Activated CD4-positive, alpha-beta T cell treated with anti-CD3 and anti-CD28 coated beads, Interleukin-2, amount 10 ng/mL, durations not matched to agents 7 days and 5 days (primary cell): ENCODE measurements at regions not wholly inside any gene's neighbourhood (a gene's known extent, or its start where the extent isn't known, plus 50 kb on each side); places are given as distances from the start of the nearest gene placed in this dataset.
"Not testable (repeated sequence)": the region's sequence is repeated elsewhere in the genome, so short reads cannot be mapped to it uniquely, and the experiment has no call there.

ENCODE experiments used
- CTCF ChIA-PET: fragments of 350-600 bp; sonication (Branson Sonifier 250); formaldehyde crosslinking; loops from one replicate; lab custom pipeline; 2021; ENCODE audit warnings: antibody characterized with exemption; lab: Charles Lee
- POLR2A ChIA-PET: fragments of 350-600 bp; sonication (Branson Sonifier 250); formaldehyde crosslinking; loops from one replicate; lab custom pipeline; 2021; ENCODE audit warnings: antibody characterized with exemption; lab: Charles Lee
- DNase-seq: peaks from one replicate; pipeline ENCODE4 v3.0.0-alpha.2; 2020
- H3K27ac Mint-ChIP-seq: one replicate; pipeline ENCODE4 v1.8.0; 2021; ENCODE audit warnings: mild to moderate bottlenecking, moderate library complexity, mixed read lengths
- H3K27me3 Mint-ChIP-seq: one replicate; pipeline ENCODE4 v1.8.0; 2021; ENCODE audit warnings: mixed read lengths
- H3K36me3 Mint-ChIP-seq: one replicate; pipeline ENCODE4 v1.8.0; 2021; ENCODE audit warnings: low read depth, mixed read lengths
- H3K4me1 Mint-ChIP-seq: one replicate; pipeline ENCODE4 v1.8.0; 2021; ENCODE audit warnings: mixed read lengths
- H3K4me3 Mint-ChIP-seq: one replicate; pipeline ENCODE4 v1.8.0; 2021; ENCODE audit warnings: mild to moderate bottlenecking, moderate library complexity, mixed read lengths
- H3K9me3 Mint-ChIP-seq: one replicate; pipeline ENCODE4 v1.8.0; 2021; ENCODE audit warnings: mixed read lengths

- Mint-ChIP-seq H3K27ac (no peak overlapping the region), H3K9me3 (peaks cover 13% of the 10 kb centered on the region), H3K36me3 (peaks cover 3% of the 10 kb centered on the region), H3K4me1 (peaks cover 6% of the 10 kb centered on the region), H3K27me3 (no peaks in the 10 kb centered on the region), H3K4me3 (no peak overlapping the region)
- CTCF ChIA-PET: no interaction called here
- DNase-seq: no peak
- POLR2A ChIA-PET: no interaction called here
Measured at GRCh38 chr4:38386005-38386551, 277.9 kb upstream of the KLF3 start.

DNA sequence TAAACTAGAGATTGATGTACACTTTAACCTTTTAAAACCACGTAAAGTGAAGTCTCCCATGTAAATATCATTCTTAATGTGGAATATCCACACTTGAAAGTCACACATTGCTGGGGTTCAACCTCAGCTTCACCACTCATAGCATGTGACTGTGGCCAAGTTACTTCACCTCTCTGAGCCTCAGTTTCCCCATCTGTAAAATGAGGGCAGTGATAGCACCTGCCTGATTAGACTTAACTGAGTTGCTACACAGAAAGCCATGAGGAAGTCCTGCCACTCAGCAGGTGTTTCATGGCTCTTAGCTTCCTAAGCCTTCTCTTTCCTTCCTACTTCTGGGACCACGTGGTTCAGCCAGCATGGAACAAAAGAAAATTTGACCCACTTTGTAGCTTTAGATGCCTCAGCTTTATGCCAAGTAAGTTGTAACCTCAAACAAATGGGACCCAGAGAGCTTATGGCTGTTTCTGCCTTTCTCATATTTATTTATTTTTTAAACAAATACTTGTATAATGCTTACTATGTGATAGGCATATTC lies 277.3 kb upstream of the KLF3 start:
- CTCF ChIA-PET: no interaction called here
- Mint-ChIP-seq H3K9me3 (peaks cover 18% of the 10 kb centered on the region), H3K27ac (no peak overlapping the region), H3K36me3 (peaks cover 8% of the 10 kb centered on the region), H3K4me3 (no peak overlapping the region), H3K27me3 (no peaks in the 10 kb centered on the region), H3K4me1 (peaks cover 6% of the 10 kb centered on the region)
- POLR2A ChIA-PET: no interaction called here
- no peak for DNase-seq

GRCh38 chr4:38387348-38387747 lies 276.7 kb upstream of the KLF3 start:
- POLR2A ChIA-PET: no interaction called here
- CTCF ChIA-PET: no interaction called here

GRCh38 chr4:38387819-38388218 lies 276.2 kb upstream of the KLF3 start:
- H3K9me3 Mint-ChIP-seq: peaks cover 21% of the 10 kb centered on the region
- ChIA-PET POLR2A (no interaction called here), CTCF (no interaction called here)
- no peak for DNase-seq
- peaks cover 9% of the 10 kb centered on the region for H3K36me3 Mint-ChIP-seq
- peaks cover 6% of the 10 kb centered on the region for H3K4me1 Mint-ChIP-seq
- H3K27me3 Mint-ChIP-seq: no peaks in the 10 kb centered on the region
- no peak overlapping the region for H3K4me3 Mint-ChIP-seq
- H3K27ac Mint-ChIP-seq: no peak overlapping the region

More at GRCh38 chr4:38387348-38387747, 276.7 kb upstream of the KLF3 start:
- DNase-seq: no peak
- H3K4me3 Mint-ChIP-seq: no peak overlapping the region
- H3K9me3 Mint-ChIP-seq: peaks cover 23% of the 10 kb centered on the region
- H3K27me3 Mint-ChIP-seq: no peaks in the 10 kb centered on the region
- H3K36me3 Mint-ChIP-seq: peaks cover 9% of the 10 kb centered on the region
- no peak overlapping the region for H3K27ac Mint-ChIP-seq
- H3K4me1 Mint-ChIP-seq: peaks cover 6% of the 10 kb centered on the region

DNA sequence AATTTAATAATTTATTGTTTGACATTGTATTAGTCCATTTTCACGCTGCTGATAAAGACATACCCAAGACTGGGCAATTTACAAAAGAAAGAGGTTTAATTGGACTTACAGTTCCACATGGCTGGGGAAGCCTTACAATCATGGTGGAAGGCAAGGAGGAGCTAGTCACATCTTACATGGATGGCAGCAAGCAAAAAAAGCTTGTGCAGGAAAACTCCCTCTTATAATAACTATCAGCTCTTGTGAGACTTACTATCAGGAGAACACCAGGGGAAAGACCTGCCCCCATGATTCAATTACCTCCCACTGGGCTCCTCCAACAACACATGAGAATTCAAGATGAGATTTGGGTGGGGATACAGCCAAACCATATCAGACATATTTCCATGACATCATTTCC lies 275.1 kb upstream of the KLF3 start:
- H3K27ac Mint-ChIP-seq, H3K4me3 Mint-ChIP-seq, POLR2A ChIA-PET, H3K4me1 Mint-ChIP-seq, H3K27me3 Mint-ChIP-seq, DNase-seq, H3K36me3 Mint-ChIP-seq, CTCF ChIA-PET: not testable (repeated sequence)
- H3K9me3 Mint-ChIP-seq: peaks cover 26% of the 10 kb centered on the region

GRCh38 chr4:38390969-38391545 lies 272.9 kb upstream of the KLF3 start:
- Mint-ChIP-seq H3K27ac (no peak overlapping the region), H3K4me3 (no peak overlapping the region), H3K9me3 (peaks cover 26% of the 10 kb centered on the region), H3K36me3 (peaks cover 9% of the 10 kb centered on the region), H3K4me1 (peaks cover under 1% of the 10 kb centered on the region), H3K27me3 (no peaks in the 10 kb centered on the region)
- ChIA-PET CTCF (no interaction called here), POLR2A (no interaction called here)
- DNase-seq: no peak

DNA sequence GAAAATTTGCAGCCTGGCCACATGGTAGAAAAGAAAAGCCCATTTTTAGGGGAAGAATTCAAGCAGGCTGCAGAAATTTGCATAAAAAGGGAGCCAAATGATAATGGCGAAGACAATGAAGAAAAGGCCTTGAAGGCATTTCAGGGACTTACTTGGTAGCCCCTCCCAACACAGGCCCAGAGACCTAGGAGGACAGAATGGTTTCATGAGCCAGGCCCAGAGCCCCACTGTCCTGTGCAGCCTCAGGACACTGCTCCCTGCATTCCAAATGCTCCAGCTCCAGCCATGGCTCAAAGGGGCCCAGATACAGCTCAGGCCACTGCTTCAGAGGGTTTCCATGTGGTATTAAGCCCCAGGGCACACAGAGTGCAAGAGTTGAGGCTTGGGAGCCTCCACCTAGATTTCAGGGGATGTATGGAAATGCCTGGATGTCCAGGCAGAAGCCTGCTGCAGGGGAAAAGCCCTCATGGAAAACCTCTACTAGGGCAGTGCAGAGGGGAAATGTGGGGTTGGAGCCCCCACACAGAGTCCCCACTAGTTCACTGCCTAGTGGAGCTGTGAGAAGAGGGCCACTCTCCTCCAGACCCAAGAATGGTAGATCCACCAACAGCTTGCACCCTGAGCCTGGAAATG lies 271.7 kb upstream of the KLF3 start:
- CTCF ChIA-PET: no interaction called here
- DNase-seq: no peak
- Mint-ChIP-seq H3K4me3 (no peak overlapping the region), H3K4me1 (no peaks in the 10 kb centered on the region), H3K9me3 (peaks cover 26% of the 10 kb centered on the region), H3K27me3 (no peaks in the 10 kb centered on the region), H3K36me3 (peaks cover 9% of the 10 kb centered on the region), H3K27ac (no peak overlapping the region)
- POLR2A ChIA-PET: no interaction called here

- Mint-ChIP-seq H3K4me3 (no peak overlapping the region), H3K36me3 (peaks cover 6% of the 10 kb centered on the region), H3K27ac (no peak overlapping the region), H3K4me1 (no peaks in the 10 kb centered on the region), H3K9me3 (peaks cover 16% of the 10 kb centered on the region), H3K27me3 (no peaks in the 10 kb centered on the region)
- CTCF ChIA-PET: interaction anchor here (1.3 kb wide), 1 partner anchor 71 kb away, joined by 3 read pairs; no protein-coding TSS in a partner anchor
- POLR2A ChIA-PET: no interaction called here
- DNase-seq: no peak
Measured at GRCh38 chr4:38396091-38396490, 267.9 kb upstream of the KLF3 start.

DNA sequence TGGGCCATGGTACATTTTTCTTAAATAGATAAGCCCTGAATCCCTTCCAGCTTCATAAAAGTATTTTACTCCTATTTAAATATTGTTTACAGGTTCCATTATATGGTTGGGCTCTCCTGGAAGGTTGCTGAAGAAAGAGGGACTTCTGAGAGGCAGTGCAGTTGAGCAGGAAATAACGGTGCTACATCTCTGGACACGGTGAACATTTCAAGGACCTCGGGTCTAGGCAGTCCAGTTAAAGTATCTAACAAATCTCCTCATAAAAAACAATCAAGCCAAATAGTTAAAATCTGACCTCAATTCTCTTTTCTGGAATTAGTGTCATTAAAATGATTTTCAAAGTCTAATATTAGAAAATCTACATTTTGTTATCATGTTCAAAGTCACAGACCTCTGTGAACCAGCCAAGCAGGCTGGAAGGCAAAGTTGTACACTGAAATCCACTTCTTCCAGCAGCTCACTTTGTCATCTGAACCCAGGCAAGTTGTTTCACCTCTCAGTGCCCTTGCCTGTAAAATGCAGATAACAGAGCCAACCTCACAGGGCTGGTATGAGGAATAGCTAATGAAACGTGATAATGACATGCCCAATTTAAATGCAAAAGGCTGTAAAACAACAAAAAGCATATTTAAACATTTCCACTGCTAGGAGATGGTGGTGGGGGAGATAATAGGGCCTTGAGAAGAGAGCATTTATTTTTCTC lies 267.0 kb upstream of the KLF3 start:
- H3K36me3 Mint-ChIP-seq: no peaks in the 10 kb centered on the region
- POLR2A ChIA-PET: no interaction called here
- no peak for DNase-seq
- H3K27me3 Mint-ChIP-seq: no peaks in the 10 kb centered on the region
- H3K4me1 Mint-ChIP-seq: no peaks in the 10 kb centered on the region
- peaks cover 8% of the 10 kb centered on the region for H3K9me3 Mint-ChIP-seq
- no peak overlapping the region for H3K27ac Mint-ChIP-seq
- H3K4me3 Mint-ChIP-seq: no peak overlapping the region
- CTCF ChIA-PET: no interaction called here

DNA sequence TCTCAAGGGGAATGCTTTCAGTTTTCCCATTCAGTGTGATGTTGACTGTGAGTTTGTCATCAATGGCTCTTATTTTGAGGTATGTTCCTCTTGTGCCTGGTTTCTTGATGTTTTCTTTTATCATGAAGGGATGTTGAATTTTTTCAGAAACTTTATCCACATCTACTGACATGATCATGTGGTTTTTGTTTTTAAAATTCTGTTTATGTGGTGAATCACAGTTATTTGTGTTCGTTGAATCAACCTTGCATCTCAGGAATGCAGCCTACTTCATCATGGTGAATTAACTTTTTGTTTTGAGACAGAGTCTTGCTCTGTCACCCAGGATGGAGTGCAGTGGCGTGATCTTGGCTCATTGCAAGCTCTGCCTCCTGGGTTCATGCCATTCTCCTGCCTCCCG lies 263.1 kb upstream of the KLF3 start:
- H3K9me3 Mint-ChIP-seq: peaks cover 7% of the 10 kb centered on the region
- H3K4me1 Mint-ChIP-seq: no peaks in the 10 kb centered on the region

GRCh38 chr4:38406243-38406642 lies 257.8 kb upstream of the KLF3 start:
- Mint-ChIP-seq H3K36me3 (no peaks in the 10 kb centered on the region), H3K9me3 (peaks cover 7% of the 10 kb centered on the region), H3K27me3 (peaks cover 3% of the 10 kb centered on the region), H3K4me1 (no peaks in the 10 kb centered on the region), H3K4me3 (no peak overlapping the region), H3K27ac (no peak overlapping the region)
- no peak for DNase-seq
- ChIA-PET CTCF (no interaction called here), POLR2A (no interaction called here)

More for the DNA sequence above, 263.1 kb upstream of the KLF3 start:
- ChIA-PET POLR2A (no interaction called here), CTCF (no interaction called here)
- H3K27me3 Mint-ChIP-seq: no peaks in the 10 kb centered on the region
- H3K4me3 Mint-ChIP-seq: no peak overlapping the region
- no peak for DNase-seq
- H3K27ac Mint-ChIP-seq: no peak overlapping the region
- H3K36me3 Mint-ChIP-seq: no peaks in the 10 kb centered on the region

- peaks cover 3% of the 10 kb centered on the region for H3K27me3 Mint-ChIP-seq
- CTCF ChIA-PET: no interaction called here
Measured at GRCh38 chr4:38409852-38410251, 254.1 kb upstream of the KLF3 start.

DNA sequence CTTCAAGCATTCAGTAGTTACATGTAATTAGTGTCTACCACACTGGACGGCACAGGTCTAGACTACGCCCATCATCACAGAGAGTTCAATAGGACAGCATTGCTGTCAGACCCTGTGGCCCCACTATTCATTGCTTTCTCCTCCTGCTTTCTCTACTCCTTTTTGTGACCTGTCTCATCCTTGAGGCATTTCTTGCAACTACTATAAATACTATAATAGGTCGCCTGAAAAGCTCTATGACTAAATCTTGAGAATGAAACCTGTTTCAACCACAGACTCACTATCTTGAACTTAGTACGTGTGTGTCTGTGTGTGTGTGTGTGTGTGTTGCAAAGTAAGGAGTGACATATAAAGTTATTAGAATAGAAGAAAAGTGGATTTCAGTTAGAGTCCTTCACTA lies 252.9 kb upstream of the KLF3 start:
- H3K27me3 Mint-ChIP-seq: peaks cover 3% of the 10 kb centered on the region
- H3K4me3 Mint-ChIP-seq: no peak overlapping the region
- H3K9me3 Mint-ChIP-seq: no peaks in the 10 kb centered on the region
- CTCF ChIA-PET: interaction anchor here (0.6 kb wide), 2 partner anchors 104 to 327 kb away, joined by 3 read pairs; no protein-coding TSS in a partner anchor
- no peak overlapping the region for H3K27ac Mint-ChIP-seq
- peaks cover 9% of the 10 kb centered on the region for H3K4me1 Mint-ChIP-seq
- POLR2A ChIA-PET: no interaction called here
- no peak for DNase-seq
- no peaks in the 10 kb centered on the region for H3K36me3 Mint-ChIP-seq

More at GRCh38 chr4:38409852-38410251, 254.1 kb upstream of the KLF3 start:
- POLR2A ChIA-PET: no interaction called here
- no peak for DNase-seq
- H3K4me1 Mint-ChIP-seq: peaks cover 4% of the 10 kb centered on the region
- H3K27ac Mint-ChIP-seq: no peak overlapping the region
- H3K4me3 Mint-ChIP-seq: no peak overlapping the region
- H3K36me3 Mint-ChIP-seq: no peaks in the 10 kb centered on the region
- H3K9me3 Mint-ChIP-seq: no peaks in the 10 kb centered on the region
